Epidermal melanocyte (primary cell): ENCODE measurements at regions not wholly inside any gene's neighbourhood (a gene's known extent, or its start where the extent isn't known, plus 50 kb on each side); places are given as distances from the start of the nearest gene placed in this dataset.

Experiments used
- DNase-seq: peaks from one replicate; pipeline ENCODE4 v3.0.0; 2011; ENCODE audit warnings: low spot score; ENCODE audit not compliant: insufficient read length

- DNase-seq, result no peak
Measured at GRCh38 chr2:181304011-181304844, 153.0 kb upstream of the ITGA4 start.

GRCh38 chr2:181305301-181306123, 151.7 kb upstream of the ITGA4 start:
- no peak for DNase-seq

- DNase-seq, result no peak
Measured at GRCh38 chr2:181306785-181307184, 150.4 kb upstream of the ITGA4 start.

GRCh38 chr2:181307203-181307991, 149.8 kb upstream of the ITGA4 start:
- DNase-seq, result no peak

- DNase-seq, result no peak
Measured at GRCh38 chr2:181308766-181309515, 148.2 kb upstream of the ITGA4 start.

DNA sequence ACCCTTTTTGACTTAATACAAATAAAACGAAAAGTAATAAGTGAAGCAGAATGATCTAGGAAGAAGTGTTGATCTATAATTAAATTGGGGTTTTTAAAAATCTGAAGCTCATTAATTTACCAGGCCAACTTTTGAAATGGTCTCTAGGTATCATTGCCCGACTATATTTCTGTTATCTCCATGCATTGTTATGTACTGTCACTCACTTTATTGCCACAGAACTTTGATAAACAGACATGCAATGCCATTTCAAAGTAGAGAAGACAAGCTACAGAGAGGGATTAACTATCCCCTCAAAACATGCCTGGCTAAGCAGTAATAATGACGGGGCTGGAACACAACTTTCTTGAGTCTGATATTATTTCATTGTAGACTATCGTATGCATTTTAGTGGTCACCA, 147.6 kb upstream of the ITGA4 start:
- DNase-seq, result no peak

DNA sequence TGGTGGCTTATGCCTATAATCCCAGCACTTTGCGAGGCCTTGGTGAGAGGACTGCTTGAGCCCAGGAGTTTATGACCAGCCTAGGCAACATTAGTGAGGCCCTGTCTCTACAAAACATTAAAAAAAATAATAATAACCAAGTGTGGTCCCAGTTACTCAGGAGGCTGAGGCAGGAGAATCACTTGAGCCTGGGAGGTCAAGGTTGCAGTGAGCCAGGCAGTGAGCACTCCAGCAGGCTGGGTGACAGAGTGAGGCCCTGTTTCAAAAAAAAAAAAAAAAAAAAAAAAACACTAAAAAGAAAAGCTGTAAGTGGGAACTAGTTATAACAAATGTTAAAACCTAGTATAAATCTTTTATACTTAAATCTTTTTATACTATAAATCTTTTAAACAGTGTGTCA, 146.2 kb upstream of the ITGA4 start:
- no peak for DNase-seq

GRCh38 chr2:181311837-181312236, 145.3 kb upstream of the ITGA4 start:
- no peak for DNase-seq

- DNase-seq, result no peak
Measured at GRCh38 chr2:181312515-181312927, 144.7 kb upstream of the ITGA4 start.

DNA sequence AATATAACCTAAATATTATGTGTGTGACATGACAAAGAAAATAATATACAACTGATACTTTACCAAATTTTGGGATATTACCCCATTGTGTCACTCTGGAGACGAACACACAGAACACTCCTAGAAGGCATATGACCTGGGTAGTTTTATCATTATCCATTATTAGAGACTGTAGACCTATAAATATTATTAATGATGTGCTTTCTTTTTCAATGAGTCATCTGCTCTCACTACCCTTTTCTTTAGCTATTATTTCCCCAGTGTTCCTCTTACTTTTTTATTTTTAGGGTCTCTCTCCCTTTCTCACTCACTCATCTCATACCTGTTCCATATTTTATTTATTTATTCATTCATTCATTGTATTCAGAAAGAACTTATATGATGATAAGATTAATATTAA, 143.3 kb upstream of the ITGA4 start:
- no peak for DNase-seq

GRCh38 chr2:181314551-181314950, 142.6 kb upstream of the ITGA4 start:
- no peak for DNase-seq

DNA sequence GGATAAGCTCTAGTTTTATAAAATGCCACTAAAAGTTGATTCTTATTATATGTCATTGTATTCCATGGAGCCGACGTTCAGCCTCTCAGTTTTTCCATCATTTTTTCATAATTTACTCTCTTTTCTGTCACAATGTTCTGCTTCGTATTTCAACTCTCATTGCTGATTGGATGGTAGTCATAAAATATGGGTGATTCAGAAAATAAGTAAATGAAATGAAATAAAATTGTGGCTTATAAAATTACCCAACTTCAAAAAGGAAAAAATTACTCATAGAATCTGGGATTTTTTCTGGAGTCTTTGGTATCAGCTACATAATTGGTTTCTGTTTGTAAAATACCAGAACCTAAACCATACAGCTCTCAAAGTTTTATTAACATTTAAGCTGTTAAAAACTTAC, 139.7 kb upstream of the ITGA4 start:
- no peak for DNase-seq

DNA sequence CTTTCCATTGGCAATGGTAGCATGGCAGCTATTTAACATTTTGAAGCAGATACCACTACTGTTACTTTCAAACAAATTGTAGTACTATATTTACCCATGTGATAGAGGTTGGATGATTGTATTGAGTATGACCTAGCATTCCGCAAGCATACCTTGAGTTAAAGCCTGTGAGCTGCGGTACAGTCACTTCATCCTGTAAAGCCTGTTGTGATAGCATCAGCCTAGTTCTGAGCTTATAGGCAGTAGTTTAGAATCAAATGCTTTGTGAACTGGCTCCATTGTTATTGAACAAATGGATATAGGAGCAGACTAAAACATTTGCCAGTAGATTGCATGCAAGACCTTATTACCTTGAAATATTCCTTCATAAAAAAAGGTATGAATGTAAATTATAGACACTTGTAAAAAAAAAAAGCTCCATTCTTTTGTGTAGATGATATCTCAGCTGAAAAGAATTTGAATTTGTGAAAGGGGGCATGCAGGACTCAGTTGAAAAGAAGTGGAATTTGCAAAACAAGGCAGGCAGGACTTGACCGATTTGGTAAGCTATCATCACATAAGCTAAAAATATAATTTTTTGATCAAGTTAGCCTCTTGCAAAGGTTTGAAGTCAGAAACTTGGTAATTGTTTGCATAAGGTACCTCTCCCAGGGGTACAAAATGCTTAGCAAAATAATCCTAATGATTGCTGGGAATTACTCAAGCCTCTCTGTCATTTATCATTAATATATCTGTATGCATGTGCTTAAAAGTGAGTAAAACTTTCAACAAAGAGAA, 138.5 kb upstream of the ITGA4 start:
- no peak for DNase-seq

GRCh38 chr2:181319286-181319685, 137.9 kb upstream of the ITGA4 start:
- no peak for DNase-seq

DNA sequence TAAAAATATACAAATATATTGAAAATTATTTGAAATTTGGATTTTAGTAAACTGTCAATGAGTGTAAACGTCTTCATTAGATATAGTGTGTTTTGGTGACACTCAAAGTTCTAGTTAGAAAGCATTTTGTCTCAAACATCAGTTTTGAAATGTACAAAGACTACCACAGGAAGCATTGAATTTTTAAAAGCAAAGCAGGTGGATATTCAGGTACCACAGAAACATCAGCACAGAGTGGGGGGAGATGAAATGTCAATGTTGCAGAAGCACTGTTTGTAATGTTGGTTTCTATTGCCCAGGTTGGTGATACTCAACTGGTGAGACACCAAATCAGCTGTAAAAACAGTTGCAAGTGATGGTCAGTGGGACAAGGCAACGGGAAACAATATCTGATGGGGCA, 136.5 kb upstream of the ITGA4 start:
- no peak for DNase-seq

DNA sequence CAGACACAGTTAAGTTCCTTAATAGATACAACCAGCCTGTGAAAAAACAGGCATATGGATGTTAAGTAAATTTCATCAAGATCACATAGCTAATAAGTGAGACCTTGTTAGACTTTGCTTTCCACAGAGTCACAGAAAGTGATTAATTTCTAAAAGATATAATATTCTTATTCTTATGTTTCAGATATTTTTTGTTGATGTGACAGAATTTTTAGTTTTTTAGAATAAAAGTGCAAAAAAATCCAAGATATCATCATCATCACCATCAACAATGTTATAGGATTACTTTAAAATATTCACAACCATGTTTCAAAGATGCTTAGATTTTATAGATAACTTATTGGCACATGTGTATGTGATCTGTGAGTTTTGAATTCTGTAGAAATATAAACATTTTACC, 132.3 kb upstream of the ITGA4 start:
- no peak for DNase-seq

- no peak for DNase-seq
Measured at GRCh38 chr2:181326661-181327060, 130.5 kb upstream of the ITGA4 start.

- DNase-seq, result no peak
Measured at GRCh38 chr2:181330286-181330685, 126.9 kb upstream of the ITGA4 start.

DNA sequence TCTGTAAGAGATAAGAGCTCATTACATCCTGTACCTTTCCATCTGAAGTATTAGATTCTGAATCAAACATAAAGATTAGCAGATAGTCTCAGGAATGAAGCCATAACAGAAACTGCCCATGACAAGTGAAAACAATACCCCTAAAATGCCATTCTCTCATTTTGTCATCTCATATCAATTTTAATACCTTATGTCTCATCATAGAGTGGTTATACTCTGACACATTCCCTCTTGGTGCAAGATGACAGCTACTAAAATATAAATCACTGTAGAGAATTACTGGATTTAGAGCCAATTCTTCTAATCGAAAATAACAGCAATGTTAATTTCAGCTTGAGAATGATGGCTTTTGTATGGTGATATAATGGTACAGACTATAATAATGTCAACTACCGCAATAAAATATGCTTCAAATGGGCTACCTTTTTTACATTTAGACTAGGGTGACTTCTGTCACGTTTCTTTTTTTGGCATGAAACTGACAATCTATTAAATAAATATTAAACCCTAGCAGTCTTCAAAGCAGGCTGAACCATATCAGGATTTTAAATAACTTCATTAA, 125.1 kb upstream of the ITGA4 start:
- no peak for DNase-seq
